IMR-90 (cell line): ENCODE measurements at regions not wholly inside any gene's neighbourhood (a gene's known extent, or its start where the extent isn't known, plus 50 kb on each side); places are given as distances from the start of the nearest gene placed in this dataset.

Experiments used
- ATAC-seq: fragments of 200-7000 bp; cut with Tn5 transposase; 2 replicates; pipeline ENCODE4 v1.9.1; 2020; ENCODE audit warnings: low read depth, mild to moderate bottlenecking, moderate library complexity
- BruUV-seq: library from RNA; stranded (reverse); fragments of 400-500 nt; replicated peaks from 2 replicates; lab custom pipeline; 2021; lab: Mats Ljungman, UMichigan
- CTCF ChIA-PET: fragments of 300-600 bp; formaldehyde crosslinking; extraction: SDS; loops from one replicate; lab custom pipeline; 2021; ENCODE audit warnings: antibody characterized with exemption; lab: Yijun Ruan, JAX
- POLR2A ChIA-PET: fragments of 300-600 bp; sonication (Branson Sonifier 250); formaldehyde crosslinking; loops from one replicate; lab custom pipeline; 2022; ENCODE audit warnings: antibody characterized with exemption; ENCODE audit not compliant: unreplicated experiment; lab: Charles Lee
- DNase-seq: peaks from one replicate; pipeline ENCODE4 v3.0.0; 2013
- H2AFZ ChIP-seq: replicated peaks from 2 replicates; pipeline ENCODE3; 2013; ENCODE audit warnings: low read length, mild to moderate bottlenecking; ENCODE audit not compliant: poor library complexity
- H2AK5ac ChIP-seq: 2 replicates; pipeline ENCODE4 v1.6.1; 2013; ENCODE audit warnings: low read depth, low read length, inconsistent platforms
- H2AK9ac ChIP-seq: replicated peaks from 2 replicates; pipeline ENCODE3; 2013; ENCODE audit warnings: mild to moderate bottlenecking, low read depth, low read length, moderate library complexity; ENCODE audit not compliant: poor library complexity
- H2BK120ac ChIP-seq: 2 replicates; pipeline ENCODE4 v1.6.1; 2013; ENCODE audit warnings: low read depth, low read length, inconsistent platforms
- H2BK15ac ChIP-seq: 3 replicates; pipeline ENCODE4 v1.6.1; 2013; ENCODE audit warnings: low read depth, low read length, inconsistent platforms
- H2BK20ac ChIP-seq: 2 replicates; pipeline ENCODE4 v1.6.1; 2013; ENCODE audit warnings: low read depth, mild to moderate bottlenecking, inconsistent platforms, low read length, moderate library complexity
- H2BK5ac ChIP-seq: 2 replicates; pipeline ENCODE4 v1.6.1; 2013; ENCODE audit warnings: mild to moderate bottlenecking, low read depth, low read length, inconsistent platforms; ENCODE audit not compliant: poor library complexity, severe bottlenecking
- H3K14ac ChIP-seq: replicated peaks from 2 replicates; pipeline ENCODE4 v1.6.1; 2013; ENCODE audit warnings: low read depth, low read length, inconsistent platforms
- H3K18ac ChIP-seq: 2 replicates; pipeline ENCODE4 v1.6.1; 2013; ENCODE audit warnings: low read depth, low read length, control low read depth
- H3K23ac ChIP-seq: 2 replicates; pipeline ENCODE4 v1.6.1; 2013; ENCODE audit warnings: low read depth, low read length, inconsistent platforms
- H3K27ac ChIP-seq: 2 replicates; pipeline ENCODE4 v1.5.1; 2013; ENCODE audit warnings: mild to moderate bottlenecking, control low read depth, low read length; ENCODE audit not compliant: insufficient read depth
- H3K27me3 ChIP-seq: 2 replicates; pipeline ENCODE4 v1.6.1; 2013; ENCODE audit warnings: low read length; ENCODE audit not compliant: control insufficient read depth, insufficient read depth
- H3K36me3 ChIP-seq: 2 replicates; pipeline ENCODE4 v1.6.1; 2013; ENCODE audit warnings: low read length, mixed read lengths; ENCODE audit not compliant: control insufficient read depth, insufficient read depth
- H3K4ac ChIP-seq: 2 replicates; pipeline ENCODE4 v1.6.1; 2013; ENCODE audit warnings: low read depth, low read length, inconsistent platforms
- H3K4me1 ChIP-seq: 2 replicates; pipeline ENCODE4 v1.6.1; 2013; ENCODE audit warnings: low read length, mixed read lengths; ENCODE audit not compliant: control insufficient read depth, insufficient read depth
- H3K4me2 ChIP-seq: 2 replicates; pipeline ENCODE4 v1.6.1; 2013; ENCODE audit warnings: low read depth, mild to moderate bottlenecking, control low read depth, low read length, moderate library complexity
- H3K4me3 ChIP-seq: 2 replicates; pipeline ENCODE4 v1.5.1; 2013; ENCODE audit warnings: low read depth, mild to moderate bottlenecking, control low read depth, low read length, moderate library complexity; ENCODE audit not compliant: insufficient read depth
- H3K56ac ChIP-seq: 2 replicates; pipeline ENCODE4 v1.6.1; 2013; ENCODE audit warnings: low read length, inconsistent platforms; ENCODE audit not compliant: insufficient read depth; ENCODE audit errors: extremely low read depth
- H3K79me1 ChIP-seq, 2 experiments: 2 replicates each; pipeline ENCODE4 v1.6.1; 2013; ENCODE audit warnings: low read length in 2 of 2, inconsistent platforms in 1 of 2, low read depth in 1 of 2
- H3K9ac ChIP-seq: 2 replicates; pipeline ENCODE4 v1.6.1; 2013; ENCODE audit warnings: low read depth, low read length, control low read depth
- H3K9me1 ChIP-seq: 2 replicates; pipeline ENCODE4 v1.6.1; 2013; ENCODE audit warnings: low read length, inconsistent platforms; ENCODE audit not compliant: insufficient read depth
- H3K9me3 ChIP-seq: 2 replicates; pipeline ENCODE4 v1.6.1; 2013; ENCODE audit warnings: low read length; ENCODE audit not compliant: control insufficient read depth, insufficient read depth
- H4K20me1 ChIP-seq: 2 replicates; pipeline ENCODE4 v1.6.1; 2013; ENCODE audit warnings: low read length, inconsistent platforms; ENCODE audit not compliant: insufficient read depth
- H4K5ac ChIP-seq: 2 replicates; pipeline ENCODE4 v1.6.1; 2013; ENCODE audit warnings: mild to moderate bottlenecking, low read depth, low read length, control low read depth
- H4K8ac ChIP-seq, 2 experiments: 2 replicates each; pipeline ENCODE4 v1.6.1; 2013; ENCODE audit warnings: low read depth in 2 of 2, low read length in 2 of 2, control low read depth in 1 of 2, inconsistent platforms in 1 of 2
- H4K91ac ChIP-seq: 2 replicates; pipeline ENCODE4 v1.6.1; 2013; ENCODE audit warnings: low read depth, low read length, inconsistent platforms; ENCODE audit not compliant: insufficient read depth
- BHLHE40 ChIP-seq: fragments of 150-350 bp; IDR thresholded peaks from 2 replicates; pipeline ENCODE4 v1.6.1; 2016; ENCODE audit warnings: mild to moderate bottlenecking, low read depth, low read length
- MAFK ChIP-seq: IDR thresholded peaks from 2 replicates; pipeline ENCODE4 v1.6.1; 2012; ENCODE audit warnings: low read depth, low read length, improper control_type of control experiment
- MAZ ChIP-seq: IDR thresholded peaks from 2 replicates; pipeline ENCODE4 v1.6.1; 2012; ENCODE audit warnings: low read depth, mild to moderate bottlenecking, low read length, improper control_type of control experiment, moderate library complexity, borderline replicate concordance
- RCOR1 ChIP-seq: IDR thresholded peaks from 2 replicates; pipeline ENCODE4 v1.6.1; 2012; ENCODE audit warnings: mild to moderate bottlenecking, low read length, improper control_type of control experiment; ENCODE audit not compliant: insufficient replicate concordance
- USF2 ChIP-seq: fragments of 150-350 bp; IDR thresholded peaks from 2 replicates; pipeline ENCODE4 v1.6.1; 2017; ENCODE audit warnings: mild to moderate bottlenecking, antibody characterized with exemption, low read length, low read depth
- WGBS, 2 experiments: methylation state at CpG; one replicate each; pipeline versions ENCODE4 v1.1.5 to v1.1.7; 2013; ENCODE audit warnings: missing lambda C conversion rate in 2 of 2; ENCODE audit not compliant: insufficient read length in 1 of 2; ENCODE audit errors: extremely low coverage in 2 of 2; 5-methylcytosine and 5-hydroxymethylcytosine counted together
- dilution Hi-C: fragments of 300-500 bp; cut with HindIII; formaldehyde crosslinking; loops from one replicate; pipeline ENCODE4 v1.14.3; 2018; ENCODE audit warnings: low sequenced_read_pairs; ENCODE audit not compliant: unreplicated experiment
- in situ Hi-C: fragments of 300-500 bp; cut with MboI; formaldehyde crosslinking; loops from 3 replicates; pipeline ENCODE4 v1.14.3; 2019; ENCODE audit warnings: low sequenced_read_pairs, inconsistent platforms, mixed read lengths
- intact Hi-C: fragments of 100-400 bp; cut with micrococcal nuclease; formaldehyde crosslinking; loops from 2 replicates; pipeline ENCODE4 v1.10.0; 2022

- Histone ChIP-seq H4K5ac (no peak overlapping the region), H3K18ac (no peak overlapping the region), H3K9ac (no peak overlapping the region), H2AK9ac (no peak overlapping the region), H3K23ac (no peak overlapping the region), H2BK5ac (no peak overlapping the region), H3K4me1 (no peaks in the 10 kb centered on the region), H2BK15ac (no peak overlapping the region), H3K4ac (no peak overlapping the region), H2BK120ac (no peak overlapping the region), H3K4me2 (no peak overlapping the region), H3K56ac (no peak overlapping the region), H3K9me3 (no peaks in the 10 kb centered on the region), H4K20me1 (no peaks in the 10 kb centered on the region), H2BK20ac (no peak overlapping the region), H3K79me1 (no peaks in the 10 kb centered on the region), H3K4me3 (no peak overlapping the region), H3K27ac (no peak overlapping the region), H3K9me1 (no peaks in the 10 kb centered on the region), H4K91ac (no peak overlapping the region), H3K36me3 (no peaks in the 10 kb centered on the region), H3K27me3 (no peaks in the 10 kb centered on the region), H4K8ac (no peak overlapping the region), H2AK5ac (no peak overlapping the region), H2AFZ (no peak overlapping the region), H3K14ac (no peak overlapping the region)
- dilution Hi-C loops, result no loop called here
- no peak for ATAC-seq
- in situ Hi-C loops, result no loop called here
- intact Hi-C loops, result loop anchor here (5.0 kb wide), 1 partner anchor 856 kb away; no protein-coding TSS in a partner anchor
- no TSS peak for BruUV-seq
- DNase-seq, result no peak
- TF ChIP-seq RCOR1 (no peak), USF2 (no peak), MAFK (no peak), MAZ (no peak), BHLHE40 (no peak)
- POLR2A ChIA-PET, result no interaction called here
- CTCF ChIA-PET, result no interaction called here
- no CpG with 5 or more reads among the region's 1 CpG for WGBS, 2 experiments
Measured at GRCh38 chr2:198371329-198371728, 566.9 kb downstream of the PLCL1 start.
